ENCODE measurements at regions not wholly inside any gene's neighbourhood (a gene's known extent, or its start where the extent isn't known, plus 50 kb on each side); places are given as distances from the start of the nearest gene placed in this dataset.

DNA sequence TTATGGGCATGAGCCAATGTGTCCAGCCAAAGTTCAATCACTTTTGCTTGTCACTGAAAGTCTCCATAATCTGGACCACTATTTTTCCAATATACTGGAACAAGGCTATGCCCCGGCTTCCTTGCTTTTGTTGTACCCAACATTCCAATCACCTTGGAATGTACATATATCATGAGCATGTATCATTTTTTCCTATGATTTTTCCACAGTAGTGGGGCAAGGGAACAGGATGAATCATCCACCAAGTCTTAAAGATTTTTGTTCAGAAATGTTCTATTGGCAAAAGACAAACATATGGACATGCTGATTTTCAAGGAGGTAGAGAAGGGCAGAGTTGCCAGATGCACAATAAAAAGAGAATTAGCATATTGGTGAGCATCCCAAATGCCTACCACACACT, 548.1 kb upstream of the INTU start:
- in situ Hi-C loops (cut with MboI; ENCODE audit: low pct_unique_long_range_greater_than_20kb, low sequenced_read_pairs), result no loop called here
- no peak for DNase-seq

DNA sequence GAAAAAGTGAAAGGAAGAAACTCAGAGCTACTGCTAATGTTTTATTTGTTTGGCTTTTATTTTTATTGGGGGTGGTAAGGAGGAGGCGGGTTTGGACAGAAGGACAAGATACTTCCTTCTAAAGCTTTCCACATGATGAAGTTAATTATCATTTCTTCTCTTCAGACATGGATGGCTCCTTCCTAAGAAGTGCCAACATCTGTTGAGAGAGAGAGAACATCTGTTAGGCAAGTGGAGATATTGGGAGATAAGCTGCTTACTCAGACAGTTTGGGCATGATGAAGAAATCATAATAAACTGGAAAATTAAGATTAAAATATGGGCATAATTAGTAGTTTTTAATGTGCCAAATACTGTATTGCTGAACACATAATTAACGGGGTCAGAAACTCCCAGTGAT, 535.7 kb upstream of the INTU start:
- no peak for DNase-seq
- in situ Hi-C loops (cut with MboI; ENCODE audit: low pct_unique_long_range_greater_than_20kb, low sequenced_read_pairs), result no loop called here

DNA sequence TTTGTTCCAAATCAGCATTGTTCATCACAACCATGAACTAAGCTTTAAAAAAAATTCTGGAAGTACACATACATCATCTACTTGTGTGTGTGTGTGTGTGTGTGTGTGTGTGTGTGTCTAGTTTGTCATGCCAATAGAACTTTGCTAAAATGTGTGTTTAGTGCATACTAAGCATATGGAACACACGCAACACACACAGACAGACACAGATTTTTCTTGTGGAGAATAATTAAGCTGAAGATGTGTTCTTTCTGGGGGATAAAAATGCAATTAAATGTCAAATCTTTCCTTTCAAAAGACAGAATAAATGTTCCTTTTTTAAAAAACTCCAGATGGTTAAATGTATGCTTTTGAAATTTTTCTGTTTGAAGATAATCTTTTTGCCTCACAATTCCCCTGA, 530.4 kb upstream of the INTU start:
- no peak for DNase-seq
- in situ Hi-C loops (cut with MboI; ENCODE audit: low pct_unique_long_range_greater_than_20kb, low sequenced_read_pairs), result no loop called here

- no peak for DNase-seq
- in situ Hi-C loops (cut with MboI; ENCODE audit: low pct_unique_long_range_greater_than_20kb, low sequenced_read_pairs), result no loop called here
These were observed 529.1 kb upstream of the INTU start for GRCh38 chr4:127103681-127104115.

DNA sequence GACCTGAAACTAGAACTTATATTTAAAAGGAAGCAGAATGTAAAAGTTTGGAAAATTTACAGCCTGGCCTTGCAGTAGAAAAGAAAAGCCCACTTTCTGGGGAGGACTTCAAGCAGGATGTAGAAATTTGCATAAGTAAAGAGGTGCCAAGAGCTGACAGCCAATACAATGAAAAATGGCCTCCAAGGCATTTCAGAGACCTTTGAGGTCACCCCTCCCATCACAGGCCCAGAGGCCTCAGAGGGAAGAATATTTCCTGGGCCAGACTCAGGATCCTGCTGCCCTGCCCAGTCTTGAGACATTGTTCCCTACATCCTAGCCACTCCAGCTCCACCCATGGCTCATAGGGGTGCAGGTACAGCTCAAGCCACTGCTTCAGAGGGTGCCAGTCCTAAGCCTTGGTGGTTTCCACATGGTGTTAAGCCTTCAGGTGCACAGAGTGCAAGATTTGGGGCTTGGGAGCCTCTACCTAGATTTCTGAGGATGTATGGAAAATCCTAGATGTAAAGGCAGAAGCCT, 518.9 kb upstream of the INTU start:
- DNase-seq, result no peak
- in situ Hi-C loops (cut with MboI; ENCODE audit: low pct_unique_long_range_greater_than_20kb, low sequenced_read_pairs), result no loop called here

- in situ Hi-C loops (cut with MboI; ENCODE audit: low pct_unique_long_range_greater_than_20kb, low sequenced_read_pairs), result no loop called here
- DNase-seq, result no peak
These were observed 514.1 kb upstream of the INTU start for GRCh38 chr4:127118681-127119080.

DNA sequence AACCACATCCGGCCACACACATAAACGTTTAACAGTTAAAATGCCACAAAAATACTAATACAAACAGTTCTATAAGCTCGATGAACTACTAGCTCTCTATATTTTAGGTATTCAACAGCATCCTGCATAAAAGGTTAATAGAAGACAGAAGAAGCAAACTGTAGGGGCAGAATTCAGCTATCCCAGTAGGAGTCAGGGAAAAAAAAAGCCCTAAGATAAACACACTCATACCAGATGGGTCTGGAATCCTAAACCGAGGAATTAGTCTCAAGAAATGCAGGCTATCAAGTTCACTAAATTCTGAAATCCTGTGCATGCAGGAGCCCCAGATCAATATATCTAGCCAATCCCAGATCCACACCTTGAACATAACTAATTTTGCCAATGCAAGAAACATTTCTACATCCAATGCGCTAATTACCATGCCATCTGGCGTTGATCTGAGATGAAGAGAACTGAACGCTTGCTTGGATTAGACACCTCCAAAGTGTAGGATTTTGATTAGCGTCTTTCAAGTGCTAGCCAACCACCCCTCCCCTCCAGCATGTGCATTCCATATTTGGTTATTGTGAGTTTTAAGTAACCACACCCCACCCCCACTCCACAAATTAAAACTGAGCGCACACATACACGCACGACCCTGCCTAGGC, 512.2 kb upstream of the INTU start:
- in situ Hi-C loops (cut with MboI; ENCODE audit: low pct_unique_long_range_greater_than_20kb, low sequenced_read_pairs), result no loop called here
- DNase-seq, result no peak

GRCh38 chr4:127124919-127125318, 507.8 kb upstream of the INTU start:
- in situ Hi-C loops (cut with MboI; ENCODE audit: low pct_unique_long_range_greater_than_20kb, low sequenced_read_pairs), result no loop called here

GRCh38 chr4:127126718-127127117, 506.0 kb upstream of the INTU start:
- in situ Hi-C loops (cut with MboI; ENCODE audit: low pct_unique_long_range_greater_than_20kb, low sequenced_read_pairs), result no loop called here
- DNase-seq, result no peak

More at GRCh38 chr4:127124919-127125318, 507.8 kb upstream of the INTU start:
- no peak for DNase-seq

DNA sequence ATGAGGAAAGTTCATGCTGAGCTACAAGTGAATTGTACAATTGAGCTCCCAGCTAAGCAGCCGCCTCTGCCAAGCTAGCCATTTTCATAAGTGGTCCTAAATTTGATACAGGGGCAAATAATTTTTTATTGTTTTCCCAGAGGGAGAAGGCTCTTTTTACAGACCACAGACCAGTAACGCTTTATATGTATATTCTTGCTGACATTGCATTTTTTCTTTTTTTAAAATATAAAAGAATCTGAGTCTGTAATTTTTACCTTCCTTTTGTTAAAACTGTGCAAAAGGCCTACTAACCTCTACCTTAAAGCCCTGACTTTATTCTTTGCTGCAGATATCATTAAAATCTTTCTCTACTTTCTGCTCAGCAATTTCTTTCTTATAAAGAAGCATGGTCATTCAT, 501.2 kb upstream of the INTU start:
- DNase-seq, result no peak
- in situ Hi-C loops (cut with MboI; ENCODE audit: low pct_unique_long_range_greater_than_20kb, low sequenced_read_pairs), result no loop called here

DNA sequence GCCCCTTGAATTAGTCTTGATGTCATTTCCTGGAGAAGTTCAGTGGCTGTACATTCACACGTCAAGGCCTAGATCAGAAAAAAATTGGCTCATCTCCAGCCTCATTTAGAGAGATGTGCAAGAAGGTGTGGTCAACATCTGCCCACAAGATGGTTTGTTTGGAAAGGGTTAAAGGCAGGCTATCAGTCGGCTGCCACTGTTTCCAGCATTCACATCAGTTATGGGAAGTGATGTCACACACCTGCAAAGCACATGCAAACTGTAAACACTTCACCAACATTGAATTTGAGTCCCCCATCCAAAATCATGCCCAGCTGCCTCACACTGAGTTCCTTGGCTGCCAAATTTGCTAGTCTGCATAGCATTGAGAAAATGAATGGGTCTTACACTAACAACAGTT, 498.3 kb upstream of the INTU start:
- in situ Hi-C loops (cut with MboI; ENCODE audit: low pct_unique_long_range_greater_than_20kb, low sequenced_read_pairs), result no loop called here
- DNase-seq, result no peak

GRCh38 chr4:127138586-127138985, 494.2 kb upstream of the INTU start:
- in situ Hi-C loops (cut with MboI; ENCODE audit: low pct_unique_long_range_greater_than_20kb, low sequenced_read_pairs), result no loop called here
- no peak for DNase-seq

DNA sequence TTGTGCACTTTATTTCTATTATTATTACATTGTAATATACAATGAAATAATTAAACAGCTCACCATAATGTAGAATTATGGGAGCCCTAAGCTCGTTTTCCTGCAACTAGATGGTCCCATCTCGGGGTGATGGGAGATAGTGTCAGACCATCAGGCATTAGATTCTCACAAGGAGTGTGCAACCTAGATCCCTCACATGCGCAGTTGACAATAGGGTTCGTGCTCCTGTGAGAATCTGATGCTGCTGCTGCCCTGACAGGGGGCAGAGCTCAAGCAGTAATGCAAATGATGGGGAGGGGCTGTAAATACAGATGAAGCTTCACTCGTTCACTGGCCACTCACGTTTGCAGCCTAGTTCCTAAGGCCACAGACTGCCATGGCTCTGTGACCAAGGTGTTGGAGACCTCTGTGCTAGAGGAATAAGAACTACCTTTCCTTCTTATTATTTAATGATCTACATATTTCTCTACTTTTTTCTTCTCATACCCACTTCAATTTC, 492.9 kb upstream of the INTU start:
- in situ Hi-C loops (cut with MboI; ENCODE audit: low pct_unique_long_range_greater_than_20kb, low sequenced_read_pairs), result no loop called here
- DNase-seq, result no peak

DNA sequence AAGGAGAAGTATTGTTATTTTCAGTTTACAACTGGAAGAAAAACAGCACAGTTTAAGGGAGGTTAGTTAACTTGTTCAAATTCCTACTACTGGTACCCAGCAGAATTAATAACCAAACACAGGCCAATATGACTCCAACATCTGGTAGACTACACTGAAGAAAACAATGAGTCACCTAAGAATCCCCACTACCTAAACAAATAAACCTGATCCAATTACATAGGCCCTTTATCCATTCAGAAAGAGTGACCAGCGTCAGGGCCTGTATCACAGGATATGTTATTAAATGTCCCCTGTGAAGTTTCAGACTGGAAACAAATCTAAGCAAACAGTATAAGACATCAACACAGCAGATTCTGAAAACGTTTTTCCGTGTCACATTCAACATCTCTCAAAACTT, 492.5 kb upstream of the INTU start:
- DNase-seq, result no peak
- in situ Hi-C loops (cut with MboI; ENCODE audit: low pct_unique_long_range_greater_than_20kb, low sequenced_read_pairs), result no loop called here

- in situ Hi-C loops (cut with MboI; ENCODE audit: low pct_unique_long_range_greater_than_20kb, low sequenced_read_pairs), result no loop called here
- DNase-seq, result no peak
These were observed 490.9 kb upstream of the INTU start for GRCh38 chr4:127141856-127142255.

GRCh38 chr4:127143460-127144195, 489.1 kb upstream of the INTU start:
- in situ Hi-C loops (cut with MboI; ENCODE audit: low pct_unique_long_range_greater_than_20kb, low sequenced_read_pairs), result no loop called here

DNA sequence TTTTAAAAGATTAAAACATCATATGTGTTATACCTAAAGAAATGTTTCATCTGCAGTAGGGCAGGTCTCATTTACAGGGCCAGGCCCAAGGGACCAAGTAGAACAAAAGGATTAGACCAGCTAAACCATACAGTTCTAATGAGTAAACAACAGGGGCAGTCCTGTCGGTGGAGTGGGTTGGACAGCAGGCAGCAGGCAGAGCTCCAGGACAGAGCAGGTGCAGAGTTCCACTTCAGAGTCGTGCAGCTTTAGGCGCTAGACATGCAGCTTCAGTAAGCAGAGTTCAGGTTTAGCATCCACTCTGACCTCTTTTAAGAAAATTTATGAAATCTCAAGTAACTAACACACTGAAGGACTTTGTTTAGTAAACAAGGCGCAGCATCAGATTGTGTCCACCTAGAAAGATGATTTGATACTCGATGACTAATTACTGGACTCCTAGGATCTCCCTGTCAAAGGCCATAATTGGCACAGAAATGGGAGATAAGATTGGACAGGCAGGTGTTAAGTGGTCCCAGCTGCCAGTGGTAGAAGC, 487.7 kb upstream of the INTU start:
- no peak for DNase-seq
- in situ Hi-C loops (cut with MboI; ENCODE audit: low pct_unique_long_range_greater_than_20kb, low sequenced_read_pairs), result no loop called here

More at GRCh38 chr4:127143460-127144195, 489.1 kb upstream of the INTU start:
- DNase-seq, result no peak

GRCh38 chr4:127148165-127148564, 484.6 kb upstream of the INTU start:
- DNase-seq, result no peak
- in situ Hi-C loops (cut with MboI; ENCODE audit: low pct_unique_long_range_greater_than_20kb, low sequenced_read_pairs), result no loop called here

- in situ Hi-C loops (cut with MboI; ENCODE audit: low pct_unique_long_range_greater_than_20kb, low sequenced_read_pairs), result no loop called here
- DNase-seq, result no peak
These were observed 483.7 kb upstream of the INTU start for GRCh38 chr4:127149086-127149485.

- in situ Hi-C loops (cut with MboI; ENCODE audit: low pct_unique_long_range_greater_than_20kb, low sequenced_read_pairs), result no loop called here
- no peak for DNase-seq
These were observed 480.8 kb upstream of the INTU start for GRCh38 chr4:127151941-127152340.
